ENCODE measurements at regions not wholly inside any gene's neighbourhood (a gene's known extent, or its start where the extent isn't known, plus 50 kb on each side); places are given as distances from the start of the nearest gene placed in this dataset.

DNA sequence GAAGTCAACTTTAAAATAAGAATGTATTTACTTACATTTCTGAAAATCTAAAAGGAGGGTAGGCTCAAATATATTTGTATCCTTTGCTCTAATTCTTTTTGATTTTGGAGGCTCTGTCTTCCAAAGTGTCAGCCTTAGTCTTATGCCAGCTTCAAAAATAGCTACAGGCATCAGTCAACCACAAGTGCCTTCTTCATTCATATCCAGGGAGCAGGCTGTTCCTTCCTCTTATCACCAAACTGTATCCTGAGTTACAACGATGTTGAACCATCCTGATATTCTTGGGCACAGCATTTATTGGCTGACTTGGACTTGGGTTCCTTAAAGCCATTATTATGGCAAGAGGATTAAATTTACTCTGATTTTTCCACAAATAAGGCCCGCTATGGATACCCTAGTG lies 1161.3 kb downstream of the PCDH17 start:
- no peak for ATAC-seq
- WGBS, 2 donors (ENCODE audit: low coverage in 1 of 2), result 58 to 88% methylated on average over 2 of the region's 2 CpGs
- H3K36me3 ChIP-seq, result no peaks in the 10 kb centered on the region
- H3K27me3 ChIP-seq, result no peaks in the 10 kb centered on the region
- TF ChIP-seq, protein P1, sequence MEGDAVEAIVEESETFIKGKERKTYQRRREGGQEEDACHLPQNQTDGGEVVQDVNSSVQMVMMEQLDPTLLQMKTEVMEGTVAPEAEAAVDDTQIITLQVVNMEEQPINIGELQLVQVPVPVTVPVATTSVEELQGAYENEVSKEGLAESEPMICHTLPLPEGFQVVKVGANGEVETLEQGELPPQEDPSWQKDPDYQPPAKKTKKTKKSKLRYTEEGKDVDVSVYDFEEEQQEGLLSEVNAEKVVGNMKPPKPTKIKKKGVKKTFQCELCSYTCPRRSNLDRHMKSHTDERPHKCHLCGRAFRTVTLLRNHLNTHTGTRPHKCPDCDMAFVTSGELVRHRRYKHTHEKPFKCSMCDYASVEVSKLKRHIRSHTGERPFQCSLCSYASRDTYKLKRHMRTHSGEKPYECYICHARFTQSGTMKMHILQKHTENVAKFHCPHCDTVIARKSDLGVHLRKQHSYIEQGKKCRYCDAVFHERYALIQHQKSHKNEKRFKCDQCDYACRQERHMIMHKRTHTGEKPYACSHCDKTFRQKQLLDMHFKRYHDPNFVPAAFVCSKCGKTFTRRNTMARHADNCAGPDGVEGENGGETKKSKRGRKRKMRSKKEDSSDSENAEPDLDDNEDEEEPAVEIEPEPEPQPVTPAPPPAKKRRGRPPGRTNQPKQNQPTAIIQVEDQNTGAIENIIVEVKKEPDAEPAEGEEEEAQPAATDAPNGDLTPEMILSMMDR (IDR thresholded peaks at IDR 0.05), result no peak
- TF ChIP-seq EP300 (IDR thresholded peaks at IDR 0.05) (no peak), POLR2AphosphoS5 (IDR thresholded peaks at IDR 0.05) (no peak), POLR2A (IDR thresholded peaks at IDR 0.05) (no peak)
- no peaks in the 10 kb centered on the region for H3K9me3 ChIP-seq
- no peaks in the 10 kb centered on the region for H3K4me1 ChIP-seq
- no peak overlapping the region for H3K4me3 ChIP-seq
- H3K27ac ChIP-seq, result no peak overlapping the region

- Histone ChIP-seq H3K9me3 (no peaks in the 10 kb centered on the region), H3K36me3 (no peaks in the 10 kb centered on the region), H3K4me1 (no peaks in the 10 kb centered on the region), H3K27me3 (no peaks in the 10 kb centered on the region), H3K4me3 (no peak overlapping the region), H3K27ac (no peak overlapping the region)
- TF ChIP-seq POLR2AphosphoS5 (IDR thresholded peaks at IDR 0.05) (no peak), EP300 (IDR thresholded peaks at IDR 0.05) (no peak)
- 53 to 65% methylated on average over 2 of the region's 2 CpGs for WGBS, 2 donors (ENCODE audit: low coverage in 1 of 2)
- no peak for ATAC-seq
Measured at GRCh38 chr13:58795715-58796114, 1164.2 kb downstream of the PCDH17 start.

GRCh38 chr13:58804832-58805231 lies 1173.3 kb downstream of the PCDH17 start:
- Histone ChIP-seq H3K9me3 (no peaks in the 10 kb centered on the region), H3K27me3 (no peaks in the 10 kb centered on the region), H3K4me3 (no peak overlapping the region), H3K36me3 (no peaks in the 10 kb centered on the region), H3K27ac (no peak overlapping the region), H3K4me1 (no peaks in the 10 kb centered on the region)
- ATAC-seq, result no peak
- TF ChIP-seq POLR2A (IDR thresholded peaks at IDR 0.05) (no peak), POLR2AphosphoS5 (IDR thresholded peaks at IDR 0.05) (no peak), EP300 (IDR thresholded peaks at IDR 0.05) (no peak)
- TF ChIP-seq, protein P1 (IDR thresholded peaks at IDR 0.05), result no peak

DNA sequence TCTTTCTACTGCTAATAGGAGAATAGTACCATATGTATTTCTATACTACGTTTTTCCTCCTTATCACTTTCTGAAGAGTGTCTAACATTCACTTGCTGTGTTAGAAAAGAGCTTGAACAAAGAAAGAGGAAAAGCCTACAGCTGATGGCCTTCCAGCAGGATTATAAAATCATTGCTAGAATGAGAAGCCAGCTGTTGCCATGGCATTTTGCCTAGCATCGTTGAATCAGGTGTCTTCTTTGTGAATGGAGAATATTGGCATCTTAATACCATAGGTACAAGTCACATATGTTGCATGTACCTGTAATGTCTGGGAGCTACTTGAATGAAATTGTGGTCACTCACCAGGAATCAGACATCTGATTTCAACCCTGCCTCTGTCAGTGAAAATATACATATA lies 1174.9 kb downstream of the PCDH17 start:
- Histone ChIP-seq H3K27me3 (no peaks in the 10 kb centered on the region), H3K9me3 (no peaks in the 10 kb centered on the region), H3K36me3 (no peaks in the 10 kb centered on the region), H3K27ac (no peak overlapping the region), H3K4me3 (no peak overlapping the region), H3K4me1 (no peaks in the 10 kb centered on the region)
- no peak for TF ChIP-seq EP300 (IDR thresholded peaks at IDR 0.05)
- ATAC-seq, result no peak
- WGBS, 2 donors (ENCODE audit: low coverage in 1 of 2), result 59 to 67% methylated on average over 1 to 2 of the region's 2 CpGs

- Histone ChIP-seq H3K4me1 (no peaks in the 10 kb centered on the region), H3K27me3 (no peaks in the 10 kb centered on the region), H3K27ac (no peak overlapping the region), H3K36me3 (no peaks in the 10 kb centered on the region), H3K4me3 (no peak overlapping the region), H3K9me3 (no peaks in the 10 kb centered on the region)
- WGBS, 2 donors (ENCODE audit: low coverage in 1 of 2), result 95% methylated on average over 4 of the region's 29 CpGs; no CpG with 5 or more reads in 1 of the 2 donors
- ATAC-seq, result no peak
- TF ChIP-seq POLR2AphosphoS5 (IDR thresholded peaks at IDR 0.05) (no peak), EP300 (IDR thresholded peaks at IDR 0.05) (no peak), POLR2A (IDR thresholded peaks at IDR 0.05) (no peak)
- TF ChIP-seq, protein P1 (IDR thresholded peaks at IDR 0.05), result no peak
Measured at GRCh38 chr13:58823701-58824100, 1192.2 kb downstream of the PCDH17 start.

DNA sequence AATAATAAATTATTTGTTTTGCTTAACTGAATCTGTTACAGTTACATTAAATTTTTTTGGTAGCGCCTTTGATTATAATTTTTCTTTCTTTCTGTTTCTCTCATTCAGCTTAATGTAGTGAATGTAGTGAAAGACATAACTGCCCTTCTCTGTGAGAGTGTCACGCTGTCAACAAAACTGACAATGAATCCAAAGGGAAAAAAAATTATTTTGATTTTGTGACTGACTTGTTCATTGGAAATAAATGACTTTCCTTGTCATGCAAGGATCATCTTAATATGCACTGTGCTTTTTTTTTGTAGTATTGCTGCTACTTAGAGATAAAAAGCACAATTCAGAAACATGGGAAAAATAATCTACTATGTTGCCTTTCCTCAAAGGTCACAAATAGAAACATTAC lies 1196.4 kb downstream of the PCDH17 start:
- H3K4me1 ChIP-seq, result no peaks in the 10 kb centered on the region
- H3K27me3 ChIP-seq, result no peaks in the 10 kb centered on the region
- H3K27ac ChIP-seq, result no peak overlapping the region
- WGBS, 2 donors (ENCODE audit: low coverage in 1 of 2), result 88 to 100% methylated on average over 2 of the region's 2 CpGs
- TF ChIP-seq, protein P1 (IDR thresholded peaks at IDR 0.05), result no peak
- TF ChIP-seq POLR2A (IDR thresholded peaks at IDR 0.05) (no peak), POLR2AphosphoS5 (IDR thresholded peaks at IDR 0.05) (no peak), EP300 (IDR thresholded peaks at IDR 0.05) (no peak)
- H3K9me3 ChIP-seq, result no peaks in the 10 kb centered on the region
- no peaks in the 10 kb centered on the region for H3K36me3 ChIP-seq
- H3K4me3 ChIP-seq, result no peak overlapping the region
- ATAC-seq, result no peak

Data from gastroesophageal sphincter (tissue), 4 donors.